ENCODE measurements at regions not wholly inside any gene's neighbourhood (a gene's known extent, or its start where the extent isn't known, plus 50 kb on each side); places are given as distances from the start of the nearest gene placed in this dataset.

DNA sequence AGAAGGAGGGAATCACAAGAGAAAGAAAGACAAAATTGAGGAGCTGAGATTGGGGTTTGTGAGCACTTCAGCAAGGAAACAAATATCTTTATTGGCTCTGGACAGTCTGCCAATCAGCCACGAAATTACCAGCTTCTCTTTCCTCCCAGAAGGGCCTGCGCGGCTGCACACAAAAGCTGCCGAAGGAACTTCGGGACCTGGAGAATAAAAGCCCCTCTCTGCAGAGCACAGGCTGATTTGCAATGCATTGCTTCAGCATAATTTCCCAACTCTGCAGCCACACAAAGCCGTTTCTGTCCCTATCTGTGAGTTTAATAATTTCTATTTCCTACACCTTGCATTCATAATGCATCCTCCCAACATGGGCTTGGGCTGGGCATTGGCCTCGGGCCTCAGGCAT, 522.6 kb downstream of the BUD13 start:
- Mint-ChIP-seq H3K27me3 (ENCODE audit: low read depth) (no peaks in the 10 kb centered on the region), H3K27ac (ENCODE audit: unreplicated experiment) (no peak overlapping the region)
- peak; percentile 14 for DNase-seq (ENCODE audit: low read depth, low spot score)

DNA sequence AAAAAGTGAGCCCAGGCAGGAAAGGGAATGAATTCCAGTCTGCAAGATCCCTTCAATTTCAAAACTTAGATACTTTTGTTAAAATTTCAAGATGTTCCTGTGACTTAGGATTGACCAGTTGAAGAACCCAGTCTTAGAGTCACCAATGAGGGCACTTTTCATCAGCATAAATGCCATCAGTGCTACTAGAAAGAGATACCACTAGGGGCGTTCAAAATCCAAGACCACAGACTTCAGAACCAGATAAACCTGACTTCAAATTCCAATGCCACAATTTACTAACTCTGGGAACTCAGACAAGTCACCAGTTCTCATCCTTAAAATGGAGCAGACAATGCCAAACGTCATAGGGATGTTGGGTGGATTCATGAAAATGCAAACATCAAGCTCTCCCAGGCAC, 523.2 kb downstream of the BUD13 start:
- TF ChIP-seq, protein P1, sequence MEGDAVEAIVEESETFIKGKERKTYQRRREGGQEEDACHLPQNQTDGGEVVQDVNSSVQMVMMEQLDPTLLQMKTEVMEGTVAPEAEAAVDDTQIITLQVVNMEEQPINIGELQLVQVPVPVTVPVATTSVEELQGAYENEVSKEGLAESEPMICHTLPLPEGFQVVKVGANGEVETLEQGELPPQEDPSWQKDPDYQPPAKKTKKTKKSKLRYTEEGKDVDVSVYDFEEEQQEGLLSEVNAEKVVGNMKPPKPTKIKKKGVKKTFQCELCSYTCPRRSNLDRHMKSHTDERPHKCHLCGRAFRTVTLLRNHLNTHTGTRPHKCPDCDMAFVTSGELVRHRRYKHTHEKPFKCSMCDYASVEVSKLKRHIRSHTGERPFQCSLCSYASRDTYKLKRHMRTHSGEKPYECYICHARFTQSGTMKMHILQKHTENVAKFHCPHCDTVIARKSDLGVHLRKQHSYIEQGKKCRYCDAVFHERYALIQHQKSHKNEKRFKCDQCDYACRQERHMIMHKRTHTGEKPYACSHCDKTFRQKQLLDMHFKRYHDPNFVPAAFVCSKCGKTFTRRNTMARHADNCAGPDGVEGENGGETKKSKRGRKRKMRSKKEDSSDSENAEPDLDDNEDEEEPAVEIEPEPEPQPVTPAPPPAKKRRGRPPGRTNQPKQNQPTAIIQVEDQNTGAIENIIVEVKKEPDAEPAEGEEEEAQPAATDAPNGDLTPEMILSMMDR (conservative IDR thresholded peaks at IDR 0.05), result peak; percentile 30
- no peaks in the 10 kb centered on the region for H3K27me3 Mint-ChIP-seq (ENCODE audit: low read depth)
- no peaks in the 10 kb centered on the region for H3K9me3 Mint-ChIP-seq
- no peaks in the 10 kb centered on the region for H3K36me3 Mint-ChIP-seq (ENCODE audit: low read depth)
- H3K4me1 Mint-ChIP-seq, result peaks cover 23% of the 10 kb centered on the region
- no peak for DNase-seq (ENCODE audit: low read depth, low spot score)
- no peak overlapping the region for H3K4me3 Mint-ChIP-seq
- H3K27ac Mint-ChIP-seq (ENCODE audit: unreplicated experiment), result no peak overlapping the region

More for the DNA sequence above, 522.6 kb downstream of the BUD13 start:
- Mint-ChIP-seq H3K9me3 (no peaks in the 10 kb centered on the region), H3K36me3 (ENCODE audit: low read depth) (no peaks in the 10 kb centered on the region), H3K4me1 (peaks cover 20% of the 10 kb centered on the region), H3K4me3 (no peak overlapping the region)
- TF ChIP-seq, protein P1 (conservative IDR thresholded peaks at IDR 0.05), result no peak

DNA sequence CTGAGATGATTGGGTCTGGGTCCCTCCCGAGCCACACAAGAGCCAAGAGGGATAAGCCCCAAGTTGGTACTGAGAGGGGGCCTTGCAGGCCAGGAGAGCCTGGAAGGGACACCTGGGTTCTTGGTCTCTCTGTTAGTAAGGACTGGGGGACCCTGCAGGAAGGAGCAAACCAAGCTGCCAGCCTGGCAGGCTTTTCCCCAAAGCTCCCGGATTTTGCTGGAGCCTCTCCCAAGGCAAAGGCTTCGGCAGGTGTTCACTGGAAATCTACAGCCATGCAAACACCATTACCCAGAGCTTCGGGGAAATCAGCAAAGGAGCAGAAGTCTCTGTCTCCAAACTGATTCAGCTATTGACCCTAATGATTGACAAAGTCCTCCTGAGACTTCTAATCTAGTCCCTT, 527.9 kb downstream of the BUD13 start:
- TF ChIP-seq, protein P1 (conservative IDR thresholded peaks at IDR 0.05), result no peak
- no peak overlapping the region for H3K4me3 Mint-ChIP-seq
- no peaks in the 10 kb centered on the region for H3K27me3 Mint-ChIP-seq (ENCODE audit: low read depth)
- H3K4me1 Mint-ChIP-seq, result peaks cover 18% of the 10 kb centered on the region
- no peaks in the 10 kb centered on the region for H3K9me3 Mint-ChIP-seq
- H3K36me3 Mint-ChIP-seq (ENCODE audit: low read depth), result no peaks in the 10 kb centered on the region
- no peak overlapping the region for H3K27ac Mint-ChIP-seq (ENCODE audit: unreplicated experiment)
- DNase-seq (ENCODE audit: low read depth, low spot score), result no peak

DNA sequence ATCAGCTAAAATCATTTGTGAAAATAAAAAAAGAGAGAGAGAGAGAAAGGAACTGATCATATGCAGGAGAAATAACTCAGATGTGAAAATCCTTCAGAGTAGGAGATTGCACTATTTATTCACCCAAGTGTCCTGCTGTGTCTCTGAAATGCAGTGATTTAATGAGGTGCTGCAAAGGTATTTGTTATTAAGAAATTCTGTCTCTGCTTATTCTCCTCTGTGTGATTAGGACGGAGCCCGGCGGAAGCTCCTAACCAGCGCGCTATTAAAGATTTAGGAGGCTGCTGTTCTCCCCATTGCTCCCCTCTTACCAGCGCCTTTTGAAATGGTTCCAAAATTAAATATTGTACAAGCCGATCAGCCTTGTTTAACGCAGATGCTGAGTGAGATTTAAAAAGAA, 528.3 kb downstream of the BUD13 start:
- Mint-ChIP-seq H3K4me1 (peaks cover 14% of the 10 kb centered on the region), H3K4me3 (no peak overlapping the region), H3K27ac (ENCODE audit: unreplicated experiment) (no peak overlapping the region), H3K27me3 (ENCODE audit: low read depth) (no peaks in the 10 kb centered on the region), H3K9me3 (no peaks in the 10 kb centered on the region), H3K36me3 (ENCODE audit: low read depth) (no peaks in the 10 kb centered on the region)
- no peak for DNase-seq (ENCODE audit: low read depth, low spot score)
- TF ChIP-seq, protein P1 (conservative IDR thresholded peaks at IDR 0.05), result no peak

DNA sequence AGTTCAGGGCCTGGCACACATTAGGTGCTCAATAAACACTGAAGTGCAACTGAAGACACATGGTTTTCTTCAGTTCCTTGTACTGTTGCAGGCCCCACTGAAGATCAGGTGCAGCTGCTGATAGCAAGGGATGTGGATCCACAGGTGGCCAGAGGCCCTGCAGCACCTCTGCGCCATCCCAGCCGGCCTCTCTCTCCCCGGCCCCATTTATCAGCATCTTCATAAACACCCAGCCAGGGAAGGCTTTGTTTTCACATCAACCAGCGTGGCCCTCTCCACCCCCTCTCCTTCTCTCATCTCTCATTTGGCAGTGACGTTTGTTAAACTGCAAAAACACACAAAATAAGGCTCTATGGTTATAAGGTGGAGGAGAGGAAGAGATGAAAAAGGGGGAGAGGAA, 528.8 kb downstream of the BUD13 start:
- Mint-ChIP-seq H3K4me1 (peaks cover 9% of the 10 kb centered on the region), H3K27ac (ENCODE audit: unreplicated experiment) (no peak overlapping the region), H3K9me3 (no peaks in the 10 kb centered on the region), H3K27me3 (ENCODE audit: low read depth) (no peaks in the 10 kb centered on the region), H3K36me3 (ENCODE audit: low read depth) (no peaks in the 10 kb centered on the region), H3K4me3 (no peak overlapping the region)
- TF ChIP-seq, protein P1 (conservative IDR thresholded peaks at IDR 0.05), result no peak
- DNase-seq (ENCODE audit: low read depth, low spot score), result no peak

DNA sequence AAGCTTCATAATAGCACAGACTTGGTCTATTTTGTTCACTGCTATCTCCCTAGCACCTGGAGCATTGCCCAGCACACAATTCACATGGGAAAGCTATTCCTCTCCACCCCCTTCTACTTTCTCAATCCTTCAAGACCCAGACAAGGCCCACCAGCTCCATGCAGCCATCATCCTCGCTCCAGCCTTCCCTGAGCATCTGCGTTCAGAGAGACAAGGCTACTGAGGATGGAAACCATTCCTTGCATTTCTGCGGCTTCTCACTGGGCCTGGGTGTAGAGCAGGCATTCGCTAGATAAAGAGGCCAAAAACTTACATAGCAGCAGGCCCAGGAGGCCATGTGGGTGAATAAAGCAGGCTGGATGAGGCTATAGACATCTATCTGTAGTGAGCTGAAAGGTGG, 530.8 kb downstream of the BUD13 start:
- no peaks in the 10 kb centered on the region for H3K9me3 Mint-ChIP-seq
- H3K4me1 Mint-ChIP-seq, result peaks cover 9% of the 10 kb centered on the region
- TF ChIP-seq, protein P1 (conservative IDR thresholded peaks at IDR 0.05), result no peak
- DNase-seq (ENCODE audit: low read depth, low spot score), result no peak
- no peak overlapping the region for H3K27ac Mint-ChIP-seq (ENCODE audit: unreplicated experiment)
- H3K36me3 Mint-ChIP-seq (ENCODE audit: low read depth), result no peaks in the 10 kb centered on the region
- H3K4me3 Mint-ChIP-seq, result no peak overlapping the region
- H3K27me3 Mint-ChIP-seq (ENCODE audit: low read depth), result no peaks in the 10 kb centered on the region
